GM12864 (cell line): ENCODE measurements at regions not wholly inside any gene's neighbourhood (a gene's known extent, or its start where the extent isn't known, plus 50 kb on each side); places are given as distances from the start of the nearest gene placed in this dataset.

Source experiments
- DNase-seq: peaks from one replicate; pipeline ENCODE4 v3.0.0-alpha.2; 2011; ENCODE audit warnings: low read depth
- H3K4me3 ChIP-seq: 2 replicates; pipeline ENCODE4 v1.5.1; 2011; ENCODE audit warnings: mild to moderate bottlenecking, low read depth, low read length, control low read depth
- CTCF ChIP-seq: IDR thresholded peaks from 2 replicates; pipeline ENCODE4 v1.5.1; 2011; ENCODE audit warnings: low read depth, mild to moderate bottlenecking, moderate library complexity, low read length, control low read depth, inconsistent platforms; ENCODE audit errors: missing control alignments

GRCh38 chr12:105548626-105549025 lies 218.1 kb downstream of the C12orf75 start:
- no peak for DNase-seq
- no peak for TF ChIP-seq CTCF
- no peak overlapping the region for H3K4me3 ChIP-seq

- H3K4me3 ChIP-seq: no peak overlapping the region
- no peak for TF ChIP-seq CTCF
- DNase-seq: no peak
Measured at GRCh38 chr12:105552056-105552455, 221.6 kb downstream of the C12orf75 start.

- no peak for DNase-seq
- no peak for TF ChIP-seq CTCF
- H3K4me3 ChIP-seq: no peak overlapping the region
Measured at GRCh38 chr12:105554223-105554678, 223.8 kb downstream of the C12orf75 start.

GRCh38 chr12:105554856-105555255 lies 224.4 kb downstream of the C12orf75 start:
- no peak for DNase-seq
- no peak overlapping the region for H3K4me3 ChIP-seq
- TF ChIP-seq CTCF: no peak

GRCh38 chr12:105555556-105556295 lies 225.2 kb downstream of the C12orf75 start:
- no peak for TF ChIP-seq CTCF
- H3K4me3 ChIP-seq: no peak overlapping the region
- DNase-seq: no peak

- no peak overlapping the region for H3K4me3 ChIP-seq
- TF ChIP-seq CTCF: no peak
- no peak for DNase-seq
Measured at GRCh38 chr12:105559310-105559709, 228.8 kb downstream of the C12orf75 start.
